IMR-90 (cell line): ENCODE measurements at regions not wholly inside any gene's neighbourhood (a gene's known extent, or its start where the extent isn't known, plus 50 kb on each side); places are given as distances from the start of the nearest gene placed in this dataset.

ENCODE experiments used
- ATAC-seq: fragments of 200-7000 bp; cut with Tn5 transposase; 2 replicates; pipeline ENCODE4 v1.9.1; 2020; ENCODE audit warnings: low read depth, mild to moderate bottlenecking, moderate library complexity
- BruUV-seq: library from RNA; stranded (reverse); fragments of 400-500 nt; replicated peaks from 2 replicates; lab custom pipeline; 2021; lab: Mats Ljungman, UMichigan
- CTCF ChIA-PET: fragments of 300-600 bp; formaldehyde crosslinking; extraction: SDS; loops from one replicate; lab custom pipeline; 2021; ENCODE audit warnings: antibody characterized with exemption; lab: Yijun Ruan, JAX
- POLR2A ChIA-PET: fragments of 300-600 bp; sonication (Branson Sonifier 250); formaldehyde crosslinking; loops from one replicate; lab custom pipeline; 2022; ENCODE audit warnings: antibody characterized with exemption; ENCODE audit not compliant: unreplicated experiment; lab: Charles Lee
- DNase-seq: peaks from one replicate; pipeline ENCODE4 v3.0.0; 2013
- H2AFZ ChIP-seq: replicated peaks from 2 replicates; pipeline ENCODE3; 2013; ENCODE audit warnings: low read length, mild to moderate bottlenecking; ENCODE audit not compliant: poor library complexity
- H2AK5ac ChIP-seq: 2 replicates; pipeline ENCODE4 v1.6.1; 2013; ENCODE audit warnings: low read depth, low read length, inconsistent platforms
- H2AK9ac ChIP-seq: replicated peaks from 2 replicates; pipeline ENCODE3; 2013; ENCODE audit warnings: mild to moderate bottlenecking, low read depth, low read length, moderate library complexity; ENCODE audit not compliant: poor library complexity
- H2BK120ac ChIP-seq: 2 replicates; pipeline ENCODE4 v1.6.1; 2013; ENCODE audit warnings: low read depth, low read length, inconsistent platforms
- H2BK15ac ChIP-seq: 3 replicates; pipeline ENCODE4 v1.6.1; 2013; ENCODE audit warnings: low read depth, low read length, inconsistent platforms
- H2BK20ac ChIP-seq: 2 replicates; pipeline ENCODE4 v1.6.1; 2013; ENCODE audit warnings: low read depth, mild to moderate bottlenecking, inconsistent platforms, low read length, moderate library complexity
- H2BK5ac ChIP-seq: 2 replicates; pipeline ENCODE4 v1.6.1; 2013; ENCODE audit warnings: mild to moderate bottlenecking, low read depth, low read length, inconsistent platforms; ENCODE audit not compliant: poor library complexity, severe bottlenecking
- H3K14ac ChIP-seq: replicated peaks from 2 replicates; pipeline ENCODE4 v1.6.1; 2013; ENCODE audit warnings: low read depth, low read length, inconsistent platforms
- H3K18ac ChIP-seq: 2 replicates; pipeline ENCODE4 v1.6.1; 2013; ENCODE audit warnings: low read depth, low read length, control low read depth
- H3K23ac ChIP-seq: 2 replicates; pipeline ENCODE4 v1.6.1; 2013; ENCODE audit warnings: low read depth, low read length, inconsistent platforms
- H3K27ac ChIP-seq: 2 replicates; pipeline ENCODE4 v1.5.1; 2013; ENCODE audit warnings: mild to moderate bottlenecking, control low read depth, low read length; ENCODE audit not compliant: insufficient read depth
- H3K27me3 ChIP-seq: 2 replicates; pipeline ENCODE4 v1.6.1; 2013; ENCODE audit warnings: low read length; ENCODE audit not compliant: control insufficient read depth, insufficient read depth
- H3K36me3 ChIP-seq: 2 replicates; pipeline ENCODE4 v1.6.1; 2013; ENCODE audit warnings: low read length, mixed read lengths; ENCODE audit not compliant: control insufficient read depth, insufficient read depth
- H3K4ac ChIP-seq: 2 replicates; pipeline ENCODE4 v1.6.1; 2013; ENCODE audit warnings: low read depth, low read length, inconsistent platforms
- H3K4me1 ChIP-seq: 2 replicates; pipeline ENCODE4 v1.6.1; 2013; ENCODE audit warnings: low read length, mixed read lengths; ENCODE audit not compliant: control insufficient read depth, insufficient read depth
- H3K4me2 ChIP-seq: 2 replicates; pipeline ENCODE4 v1.6.1; 2013; ENCODE audit warnings: low read depth, mild to moderate bottlenecking, control low read depth, low read length, moderate library complexity
- H3K4me3 ChIP-seq: 2 replicates; pipeline ENCODE4 v1.5.1; 2013; ENCODE audit warnings: low read depth, mild to moderate bottlenecking, control low read depth, low read length, moderate library complexity; ENCODE audit not compliant: insufficient read depth
- H3K56ac ChIP-seq: 2 replicates; pipeline ENCODE4 v1.6.1; 2013; ENCODE audit warnings: low read length, inconsistent platforms; ENCODE audit not compliant: insufficient read depth; ENCODE audit errors: extremely low read depth
- H3K79me1 ChIP-seq, 2 experiments: 2 replicates each; pipeline ENCODE4 v1.6.1; 2013; ENCODE audit warnings: low read length in 2 of 2, inconsistent platforms in 1 of 2, low read depth in 1 of 2
- H3K9ac ChIP-seq: 2 replicates; pipeline ENCODE4 v1.6.1; 2013; ENCODE audit warnings: low read depth, low read length, control low read depth
- H3K9me1 ChIP-seq: 2 replicates; pipeline ENCODE4 v1.6.1; 2013; ENCODE audit warnings: low read length, inconsistent platforms; ENCODE audit not compliant: insufficient read depth
- H3K9me3 ChIP-seq: 2 replicates; pipeline ENCODE4 v1.6.1; 2013; ENCODE audit warnings: low read length; ENCODE audit not compliant: control insufficient read depth, insufficient read depth
- H4K20me1 ChIP-seq: 2 replicates; pipeline ENCODE4 v1.6.1; 2013; ENCODE audit warnings: low read length, inconsistent platforms; ENCODE audit not compliant: insufficient read depth
- H4K5ac ChIP-seq: 2 replicates; pipeline ENCODE4 v1.6.1; 2013; ENCODE audit warnings: mild to moderate bottlenecking, low read depth, low read length, control low read depth
- H4K8ac ChIP-seq, 2 experiments: 2 replicates each; pipeline ENCODE4 v1.6.1; 2013; ENCODE audit warnings: low read depth in 2 of 2, low read length in 2 of 2, control low read depth in 1 of 2, inconsistent platforms in 1 of 2
- H4K91ac ChIP-seq: 2 replicates; pipeline ENCODE4 v1.6.1; 2013; ENCODE audit warnings: low read depth, low read length, inconsistent platforms; ENCODE audit not compliant: insufficient read depth
- BHLHE40 ChIP-seq: fragments of 150-350 bp; IDR thresholded peaks from 2 replicates; pipeline ENCODE4 v1.6.1; 2016; ENCODE audit warnings: mild to moderate bottlenecking, low read depth, low read length
- CEBPB ChIP-seq: IDR thresholded peaks from 2 replicates; pipeline ENCODE4 v1.6.1; 2012; ENCODE audit warnings: low read depth, low read length, improper control_type of control experiment
- CHD1 ChIP-seq: IDR thresholded peaks from 2 replicates; pipeline ENCODE4 v1.6.1; 2012; ENCODE audit warnings: low read depth, low read length, improper control_type of control experiment
- CTCF ChIP-seq: conservative IDR thresholded peaks from 2 replicates; pipeline ENCODE4 v1.5.1; 2012; ENCODE audit warnings: mild to moderate bottlenecking, low read depth, low read length, improper control_type of control experiment
- ELK1 ChIP-seq: fragments of 150-350 bp; IDR thresholded peaks from 2 replicates; pipeline ENCODE4 v1.6.1; 2016; ENCODE audit warnings: low read depth, mild to moderate bottlenecking, low read length, moderate library complexity, borderline replicate concordance
- FOS ChIP-seq: fragments of 150-350 bp; IDR thresholded peaks from 2 replicates; pipeline ENCODE4 v1.6.1; 2016; ENCODE audit warnings: low read depth, low read length
- MAFK ChIP-seq: IDR thresholded peaks from 2 replicates; pipeline ENCODE4 v1.6.1; 2012; ENCODE audit warnings: low read depth, low read length, improper control_type of control experiment
- MAZ ChIP-seq: IDR thresholded peaks from 2 replicates; pipeline ENCODE4 v1.6.1; 2012; ENCODE audit warnings: low read depth, mild to moderate bottlenecking, low read length, improper control_type of control experiment, moderate library complexity, borderline replicate concordance
- MXI1 ChIP-seq: IDR thresholded peaks from 2 replicates; pipeline ENCODE4 v1.6.1; 2012; ENCODE audit warnings: low read depth, mild to moderate bottlenecking, low read length, moderate library complexity, borderline replicate concordance
- NFE2L2 ChIP-seq: fragments of 150-350 bp; IDR thresholded peaks from 2 replicates; pipeline ENCODE4 v1.6.1; 2016; ENCODE audit warnings: low read depth, mild to moderate bottlenecking, low read length
- POLR2A ChIP-seq: IDR thresholded peaks from 2 replicates; pipeline ENCODE4 v1.6.1; 2012; ENCODE audit warnings: mild to moderate bottlenecking, low read depth, low read length
- RAD21 ChIP-seq: IDR thresholded peaks from 2 replicates; pipeline ENCODE4 v1.6.1; 2012; ENCODE audit warnings: low read length, improper control_type of control experiment
- RCOR1 ChIP-seq: IDR thresholded peaks from 2 replicates; pipeline ENCODE4 v1.6.1; 2012; ENCODE audit warnings: mild to moderate bottlenecking, low read length, improper control_type of control experiment; ENCODE audit not compliant: insufficient replicate concordance
- RFX5 ChIP-seq: IDR thresholded peaks from 2 replicates; pipeline ENCODE4 v1.8.0; 2012; ENCODE audit warnings: low read depth, mild to moderate bottlenecking, low read length, moderate library complexity
- SMC3 ChIP-seq: fragments of 150-350 bp; IDR thresholded peaks from 2 replicates; pipeline ENCODE4 v1.6.1; 2016; ENCODE audit warnings: low read depth, mild to moderate bottlenecking, antibody characterized with exemption, low read length, moderate library complexity
- USF2 ChIP-seq: fragments of 150-350 bp; IDR thresholded peaks from 2 replicates; pipeline ENCODE4 v1.6.1; 2017; ENCODE audit warnings: mild to moderate bottlenecking, antibody characterized with exemption, low read length, low read depth
- WGBS, 2 experiments: methylation state at CpG; one replicate each; pipeline versions ENCODE4 v1.1.5 to v1.1.7; 2013; ENCODE audit warnings: missing lambda C conversion rate in 2 of 2; ENCODE audit not compliant: insufficient read length in 1 of 2; ENCODE audit errors: extremely low coverage in 2 of 2; 5-methylcytosine and 5-hydroxymethylcytosine counted together
- dilution Hi-C: fragments of 300-500 bp; cut with HindIII; formaldehyde crosslinking; loops from one replicate; pipeline ENCODE4 v1.14.3; 2018; ENCODE audit warnings: low sequenced_read_pairs; ENCODE audit not compliant: unreplicated experiment
- in situ Hi-C: fragments of 300-500 bp; cut with MboI; formaldehyde crosslinking; loops from 3 replicates; pipeline ENCODE4 v1.14.3; 2019; ENCODE audit warnings: low sequenced_read_pairs, inconsistent platforms, mixed read lengths
- intact Hi-C: fragments of 100-400 bp; cut with micrococcal nuclease; formaldehyde crosslinking; loops from 2 replicates; pipeline ENCODE4 v1.10.0; 2022

GRCh38 chr6:146878952-146879340 lies 280.2 kb downstream of the ADGB start:
- CTCF ChIA-PET = interaction anchor here (1.2 kb wide), 1 partner anchor 12 kb away, joined by 5 read pairs; no protein-coding TSS in a partner anchor
- no peak overlapping the region for H2AK9ac ChIP-seq
- in situ Hi-C loops (no loop called here), intact Hi-C loops (no loop called here), dilution Hi-C loops (no loop called here)
- no peaks in the 10 kb centered on the region for H4K20me1 ChIP-seq
- no peak overlapping the region for H2BK5ac ChIP-seq
- TF ChIP-seq RCOR1 (no peak), MAZ (no peak), RAD21 (no peak), POLR2A (no peak), RFX5 (no peak), BHLHE40 (no peak), USF2 (no peak), NFE2L2 (no peak), SMC3 (no peak), CHD1 (no peak), CEBPB (no peak), MAFK (no peak), FOS (no peak), MXI1 (no peak), CTCF (no peak), ELK1 (no peak)
- H2BK120ac ChIP-seq = no peak overlapping the region
- H3K14ac ChIP-seq = no peak overlapping the region
- H3K27ac ChIP-seq = no peak overlapping the region
- H3K27me3 ChIP-seq = no peaks in the 10 kb centered on the region
- no peak overlapping the region for H3K18ac ChIP-seq
- H3K79me1 ChIP-seq = no peaks in the 10 kb centered on the region
- no peak overlapping the region for H4K91ac ChIP-seq
- H3K23ac ChIP-seq = no peak overlapping the region
- no TSS peak for BruUV-seq
- H3K9me3 ChIP-seq = no peaks in the 10 kb centered on the region
- no peaks in the 10 kb centered on the region for H3K9me1 ChIP-seq
- H3K4me1 ChIP-seq = peaks cover 2% of the 10 kb centered on the region
- ATAC-seq (no peak), DNase-seq (no peak)
- no peaks in the 10 kb centered on the region for H3K36me3 ChIP-seq
- H3K9ac ChIP-seq = no peak overlapping the region
- no peak overlapping the region for H3K4me2 ChIP-seq
- no peak overlapping the region for H3K56ac ChIP-seq
- H2BK15ac ChIP-seq = no peak overlapping the region
- no peak overlapping the region for H3K4me3 ChIP-seq
- no peak overlapping the region for H2AFZ ChIP-seq
- POLR2A ChIA-PET = no interaction called here
- no peak overlapping the region for H2BK20ac ChIP-seq
- H4K5ac ChIP-seq = no peak overlapping the region
- no peak overlapping the region for H2AK5ac ChIP-seq
- no CpG with 5 or more reads among the region's 2 CpGs for WGBS, 2 experiments
- no peak overlapping the region for H3K4ac ChIP-seq
- no peak overlapping the region for H4K8ac ChIP-seq
